ENCODE measurements at regions not wholly inside any gene's neighbourhood (a gene's known extent, or its start where the extent isn't known, plus 50 kb on each side); places are given as distances from the start of the nearest gene placed in this dataset.

- no peak for TF ChIP-seq POLR2A (IDR thresholded peaks at IDR 0.05; ENCODE audit: low read depth, low read length)
- no peak for TF ChIP-seq POLR2AphosphoS5 (IDR thresholded peaks at IDR 0.05; ENCODE audit: low read depth, low read length)
These were observed 109.6 kb downstream of the SH2D1A start for GRCh38 chrX:124455966-124456365.

All from GM12892 (cell line).